OCI-LY1 (cell line): ENCODE measurements at regions not wholly inside any gene's neighbourhood (a gene's known extent, or its start where the extent isn't known, plus 50 kb on each side); places are given as distances from the start of the nearest gene placed in this dataset.
"Not testable (repeated sequence)": the region's sequence is repeated elsewhere in the genome, so short reads cannot be mapped to it uniquely, and the experiment has no call there.

Experiments used
- CTCF ChIP-seq: fragments of 200-600 bp; sonication (generic), shearing (Covaris generic); IDR thresholded peaks from 2 replicates; pipeline ENCODE4 v1.5.1; 2017; ENCODE audit warnings: mild to moderate bottlenecking, antibody characterized with exemption, low read length, moderate library complexity, mixed read lengths
- EZH2 ChIP-seq: fragments of 200-600 bp; sonication (generic), shearing (Covaris generic); IDR thresholded peaks from 2 replicates; pipeline ENCODE4 v1.8.0; 2017; ENCODE audit warnings: borderline replicate concordance, mixed run types, mild to moderate bottlenecking, antibody characterized with exemption, low read length, moderate library complexity, mixed read lengths

- TF ChIP-seq CTCF, EZH2: not testable (repeated sequence)
Measured at GRCh38 chrX:1021314-1021993, 191.0 kb downstream of the CRLF2 start.
